Osteoblast (primary cell): ENCODE measurements at regions not wholly inside any gene's neighbourhood (a gene's known extent, or its start where the extent isn't known, plus 50 kb on each side); places are given as distances from the start of the nearest gene placed in this dataset.

Experiments used
- DNase-seq: peaks from one replicate; pipeline ENCODE4 v3.0.0; 2011; ENCODE audit warnings: low spot score, mixed read lengths; ENCODE audit not compliant: insufficient read length; ENCODE audit errors: missing footprints
- H2AFZ ChIP-seq: 2 replicates; pipeline ENCODE4 v1.6.0; 2011; ENCODE audit warnings: mild to moderate bottlenecking, low read length
- H3K27ac ChIP-seq: 2 replicates; pipeline ENCODE4 v1.5.1; 2011; ENCODE audit warnings: mild to moderate bottlenecking, low read depth, low read length, moderate library complexity
- H3K27me3 ChIP-seq: 2 replicates; pipeline ENCODE4 v1.6.0; 2012; ENCODE audit warnings: mild to moderate bottlenecking, control low read depth, inconsistent platforms, low read length, moderate library complexity; ENCODE audit not compliant: insufficient read depth
- H3K36me3 ChIP-seq: 2 replicates; pipeline ENCODE4 v1.5.1; 2011; ENCODE audit warnings: mild to moderate bottlenecking, low read length, control low read depth, moderate library complexity; ENCODE audit not compliant: insufficient read depth
- H3K4me1 ChIP-seq: 2 replicates; pipeline ENCODE4 v1.5.1; 2011; ENCODE audit warnings: mild to moderate bottlenecking, low read length, control low read depth, moderate library complexity; ENCODE audit not compliant: insufficient read depth
- H3K4me2 ChIP-seq: 2 replicates; pipeline ENCODE4 v1.6.0; 2011; ENCODE audit warnings: mild to moderate bottlenecking, low read length; ENCODE audit not compliant: insufficient read depth
- H3K4me3 ChIP-seq: fragments of 200-600 bp; sonication (generic); 3 replicates; pipeline ENCODE4 v1.5.1; 2012; ENCODE audit warnings: mild to moderate bottlenecking, low read length, inconsistent platforms; ENCODE audit not compliant: insufficient read depth
- H3K79me2 ChIP-seq: 2 replicates; pipeline ENCODE4 v1.6.0; 2012; ENCODE audit warnings: mild to moderate bottlenecking, low read length, control low read depth, inconsistent platforms; ENCODE audit not compliant: insufficient read depth
- H3K9me3 ChIP-seq: 2 replicates; pipeline ENCODE4 v1.5.1; 2011; ENCODE audit warnings: low read depth, low read length, control low read depth
- H4K20me1 ChIP-seq: 2 replicates; pipeline ENCODE4 v1.6.0; 2012; ENCODE audit warnings: mild to moderate bottlenecking, low read length, control low read depth; ENCODE audit not compliant: insufficient read depth
- TF ChIP-seq, protein P1 (sequence below): IDR thresholded peaks from 2 replicates; pipeline ENCODE4 v1.5.1; 2011; ENCODE audit warnings: mild to moderate bottlenecking, low read depth, low read length, moderate library complexity; ENCODE audit errors: extremely low read depth

DNA sequence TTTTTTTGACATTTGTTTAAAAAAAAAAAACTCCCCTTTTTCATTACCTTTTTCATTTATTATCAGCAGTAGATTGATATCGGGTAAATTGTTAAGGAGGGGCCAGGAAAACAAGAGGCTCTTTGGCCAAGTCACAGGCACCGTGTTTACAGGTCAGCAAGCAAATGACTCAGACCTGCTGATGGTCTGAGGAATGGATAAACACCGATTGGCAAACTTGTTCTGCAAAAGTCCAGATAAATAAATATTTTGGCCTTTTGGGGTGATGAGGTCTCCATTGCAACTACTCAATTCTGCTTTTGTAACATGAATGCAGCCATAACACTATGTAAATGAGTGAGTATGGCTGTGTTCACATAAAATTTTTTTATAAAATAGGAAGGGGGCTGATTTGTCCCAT is 94.0 kb downstream of the RPS29 start:
- H4K20me1 ChIP-seq: no peaks in the 10 kb centered on the region
- H3K4me3 ChIP-seq: no peak overlapping the region
- H3K4me1 ChIP-seq: no peaks in the 10 kb centered on the region
- H3K36me3 ChIP-seq: no peaks in the 10 kb centered on the region
- H3K4me2 ChIP-seq: no peak overlapping the region
- H3K79me2 ChIP-seq: no peaks in the 10 kb centered on the region
- peaks cover 8% of the 10 kb centered on the region for H3K27me3 ChIP-seq
- TF ChIP-seq, protein P1, sequence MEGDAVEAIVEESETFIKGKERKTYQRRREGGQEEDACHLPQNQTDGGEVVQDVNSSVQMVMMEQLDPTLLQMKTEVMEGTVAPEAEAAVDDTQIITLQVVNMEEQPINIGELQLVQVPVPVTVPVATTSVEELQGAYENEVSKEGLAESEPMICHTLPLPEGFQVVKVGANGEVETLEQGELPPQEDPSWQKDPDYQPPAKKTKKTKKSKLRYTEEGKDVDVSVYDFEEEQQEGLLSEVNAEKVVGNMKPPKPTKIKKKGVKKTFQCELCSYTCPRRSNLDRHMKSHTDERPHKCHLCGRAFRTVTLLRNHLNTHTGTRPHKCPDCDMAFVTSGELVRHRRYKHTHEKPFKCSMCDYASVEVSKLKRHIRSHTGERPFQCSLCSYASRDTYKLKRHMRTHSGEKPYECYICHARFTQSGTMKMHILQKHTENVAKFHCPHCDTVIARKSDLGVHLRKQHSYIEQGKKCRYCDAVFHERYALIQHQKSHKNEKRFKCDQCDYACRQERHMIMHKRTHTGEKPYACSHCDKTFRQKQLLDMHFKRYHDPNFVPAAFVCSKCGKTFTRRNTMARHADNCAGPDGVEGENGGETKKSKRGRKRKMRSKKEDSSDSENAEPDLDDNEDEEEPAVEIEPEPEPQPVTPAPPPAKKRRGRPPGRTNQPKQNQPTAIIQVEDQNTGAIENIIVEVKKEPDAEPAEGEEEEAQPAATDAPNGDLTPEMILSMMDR: no peak
- no peak overlapping the region for H3K27ac ChIP-seq
- no peaks in the 10 kb centered on the region for H3K9me3 ChIP-seq
- no peak overlapping the region for H2AFZ ChIP-seq
- no peak for DNase-seq

DNA sequence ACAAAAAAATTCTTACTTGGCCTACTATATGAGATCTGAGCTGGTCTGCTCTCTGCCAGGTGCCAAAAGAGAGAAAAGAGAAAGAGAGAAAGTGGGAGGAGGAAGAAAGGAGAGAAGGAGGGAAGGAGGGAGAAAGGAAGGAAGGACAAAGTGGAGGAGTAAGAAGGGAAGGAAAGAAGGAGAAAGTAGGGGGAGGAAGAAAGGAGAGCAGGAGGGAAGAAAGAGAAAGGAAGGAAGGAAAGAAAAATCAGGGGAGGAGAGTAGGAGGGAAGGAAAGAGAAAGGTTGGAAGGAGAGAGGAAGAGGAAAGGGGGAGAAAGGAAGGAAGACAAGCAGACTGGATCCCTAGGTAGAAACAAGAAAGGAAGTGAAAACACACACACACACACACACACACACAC is 96.8 kb downstream of the RPS29 start:
- no peak for DNase-seq
- H2AFZ ChIP-seq: no peak overlapping the region
- TF ChIP-seq, protein P1: no peak
- H3K4me1 ChIP-seq: no peaks in the 10 kb centered on the region
- peaks cover 8% of the 10 kb centered on the region for H3K27me3 ChIP-seq
- no peak overlapping the region for H3K4me2 ChIP-seq
- H3K79me2 ChIP-seq: no peaks in the 10 kb centered on the region
- no peaks in the 10 kb centered on the region for H3K36me3 ChIP-seq
- no peaks in the 10 kb centered on the region for H4K20me1 ChIP-seq
- no peak overlapping the region for H3K4me3 ChIP-seq
- H3K9me3 ChIP-seq: no peaks in the 10 kb centered on the region
- no peak overlapping the region for H3K27ac ChIP-seq

DNA sequence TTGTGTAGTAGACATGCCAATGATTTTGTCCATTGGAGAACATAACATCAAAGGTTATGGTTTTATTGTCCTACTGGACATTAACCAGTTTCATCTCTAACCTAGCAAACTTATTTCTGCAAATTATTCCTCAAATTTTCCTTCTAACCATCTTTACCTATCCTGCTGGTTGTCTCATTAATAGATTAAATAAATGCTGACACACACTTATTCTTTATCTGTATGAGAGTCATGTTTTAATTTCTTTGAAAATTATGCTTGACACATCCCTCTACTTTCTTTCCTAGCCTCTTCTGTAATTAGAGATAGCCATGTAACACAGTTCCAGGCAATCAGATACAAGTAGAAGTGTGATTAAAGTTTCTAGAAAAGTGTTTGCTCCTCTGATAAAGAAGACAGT is 98.9 kb downstream of the RPS29 start:
- no peak overlapping the region for H3K4me2 ChIP-seq
- H3K36me3 ChIP-seq: no peaks in the 10 kb centered on the region
- no peaks in the 10 kb centered on the region for H3K4me1 ChIP-seq
- no peaks in the 10 kb centered on the region for H3K9me3 ChIP-seq
- no peaks in the 10 kb centered on the region for H4K20me1 ChIP-seq
- TF ChIP-seq, protein P1: no peak
- H2AFZ ChIP-seq: no peak overlapping the region
- no peak overlapping the region for H3K4me3 ChIP-seq
- peaks cover 3% of the 10 kb centered on the region for H3K27me3 ChIP-seq
- no peak overlapping the region for H3K27ac ChIP-seq
- no peaks in the 10 kb centered on the region for H3K79me2 ChIP-seq
- DNase-seq: no peak

DNA sequence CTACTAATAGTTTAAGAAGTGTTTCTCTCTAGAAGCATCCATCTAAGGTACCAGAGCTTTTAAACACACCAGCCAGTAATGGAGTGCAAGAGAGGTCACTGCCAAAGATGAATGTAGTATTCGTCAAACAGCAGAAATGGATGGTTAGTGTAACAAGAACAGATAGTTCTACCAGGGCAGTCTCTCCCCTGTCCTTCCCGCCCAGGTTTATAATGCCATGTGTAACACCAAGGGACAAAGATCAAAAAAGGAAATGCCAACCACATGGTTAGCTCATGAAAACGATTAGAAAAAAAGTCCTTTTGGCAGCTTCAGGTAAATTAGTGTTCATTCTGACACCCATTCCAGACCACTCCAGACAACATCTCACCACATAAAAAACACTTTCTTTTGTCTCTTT is 100.9 kb downstream of the RPS29 start:
- Histone ChIP-seq H3K27me3 (peaks cover 3% of the 10 kb centered on the region), H3K4me3 (no peak overlapping the region), H3K36me3 (no peaks in the 10 kb centered on the region)

More for the DNA sequence above, 100.9 kb downstream of the RPS29 start:
- Histone ChIP-seq H3K79me2 (no peaks in the 10 kb centered on the region), H3K4me1 (no peaks in the 10 kb centered on the region), H3K4me2 (no peak overlapping the region), H3K9me3 (no peaks in the 10 kb centered on the region), H2AFZ (no peak overlapping the region), H3K27ac (no peak overlapping the region), H4K20me1 (no peaks in the 10 kb centered on the region)
- no peak for DNase-seq
- TF ChIP-seq, protein P1: no peak
